T-cell (primary cell): ENCODE measurements at regions not wholly inside any gene's neighbourhood (a gene's known extent, or its start where the extent isn't known, plus 50 kb on each side); places are given as distances from the start of the nearest gene placed in this dataset.

ENCODE experiments used
- ATAC-seq, 4 experiments: fragments of 200-7000 bp in 3 of 4; fragments of 150-1000 bp in 1 of 4; cut with Tn5 transposase; replicated peaks in 1 of 4; 1 replicate in 3 of 4; 2 replicates in 1 of 4; pipeline ENCODE4 v1.10.0; 2021; ENCODE audit warnings: moderate library complexity in 3 of 4, mild to moderate bottlenecking in 2 of 4, moderate number of reproducible peaks in 1 of 4
- CTCF ChIA-PET, 2 donors: fragments of 300-600 bp; sonication (Branson Sonifier 250); formaldehyde crosslinking; loops; one replicate each; lab custom pipeline; 2022; ENCODE audit warnings: antibody characterized with exemption in 2 of 2; lab: Charles Lee
- POLR2A ChIA-PET, 2 donors: fragments of 300-600 bp; sonication (Branson Sonifier 250); formaldehyde crosslinking; loops; one replicate each; lab custom pipeline; 2022; ENCODE audit warnings: antibody characterized with exemption in 2 of 2; lab: Charles Lee
- DNase-seq, 35 experiments: peaks; one replicate each; pipeline versions ENCODE4 v3.0.0 to v3.0.0-alpha.2; 2013 to 2023
- H3K27ac ChIP-seq: one replicate; pipeline ENCODE4 v1.5.1; 2013; ENCODE audit warnings: low read length
- H3K27me3 ChIP-seq, 2 experiments: replicated peaks in 1 of 2; 1 replicate in 1 of 2; 2 replicates in 1 of 2; pipeline versions ENCODE4 v1.6.1 to v1.7.0; 2013; ENCODE audit warnings: low read length in 1 of 2, mixed read lengths in 1 of 2; ENCODE audit not compliant: control insufficient read depth in 2 of 2, insufficient read depth in 2 of 2; ENCODE audit errors: extremely low read depth in 1 of 2
- H3K36me3 ChIP-seq, 2 donors: 1 replicate in 1 of 2; 2 replicates in 1 of 2; pipeline versions ENCODE4 v1.6.1 to v1.7.0; 2013; ENCODE audit warnings: low read length in 1 of 2; ENCODE audit not compliant: control insufficient read depth in 2 of 2, insufficient read depth in 1 of 2; ENCODE audit errors: extremely low read depth in 1 of 2
- H3K4me1 ChIP-seq, 2 experiments: 1 replicate in 1 of 2; 2 replicates in 1 of 2; pipeline versions ENCODE4 v1.6.1 to v1.7.0; 2013; ENCODE audit warnings: low read length in 2 of 2, mixed read lengths in 1 of 2; ENCODE audit not compliant: insufficient read depth in 2 of 2, control insufficient read depth in 1 of 2; ENCODE audit errors: extremely low read depth in 1 of 2
- H3K4me3 ChIP-seq, 2 donors: 1 replicate in 1 of 2; 2 replicates in 1 of 2; pipeline versions ENCODE4 v1.5.1 to v1.7.0; 2013; ENCODE audit warnings: mild to moderate bottlenecking in 2 of 2, low read length in 1 of 2, moderate library complexity in 1 of 2; ENCODE audit not compliant: control insufficient read depth in 1 of 2; ENCODE audit errors: extremely low read depth in 1 of 2
- H3K9me3 ChIP-seq: 2 replicates; pipeline ENCODE4 v1.7.0; 2013
- H3K27ac Mint-ChIP-seq, 2 donors: one replicate each; pipeline ENCODE4 v1.8.0; 2020 to 2021; ENCODE audit warnings: mild to moderate bottlenecking in 2 of 2, mixed read lengths in 2 of 2
- H3K27me3 Mint-ChIP-seq, 2 donors: one replicate each; pipeline ENCODE4 v1.8.0; 2021 to 2022; ENCODE audit warnings: mixed read lengths in 2 of 2
- H3K36me3 Mint-ChIP-seq: one replicate; pipeline ENCODE4 v1.8.0; 2021; ENCODE audit warnings: mixed read lengths
- H3K4me1 Mint-ChIP-seq, 3 donors: one replicate each; pipeline ENCODE4 v1.8.0; 2020 to 2022; ENCODE audit warnings: mixed read lengths in 3 of 3, mild to moderate bottlenecking in 1 of 3
- H3K4me3 Mint-ChIP-seq, 3 donors: one replicate each; pipeline ENCODE4 v1.8.0; 2020 to 2022; ENCODE audit warnings: mild to moderate bottlenecking in 3 of 3, mixed read lengths in 3 of 3, moderate library complexity in 3 of 3
- H3K9me3 Mint-ChIP-seq, 3 donors: one replicate each; pipeline ENCODE4 v1.8.0; 2020 to 2022; ENCODE audit warnings: mixed read lengths in 3 of 3
- WGBS: methylation state at CpG from one replicate; pipeline ENCODE4 v1.1.5; 2013; ENCODE audit warnings: missing lambda C conversion rate; ENCODE audit not compliant: insufficient coverage; 5-methylcytosine and 5-hydroxymethylcytosine counted together

- Histone ChIP-seq H3K36me3 (no peaks in the 10 kb centered on the region), H3K4me3 (no peak overlapping the region), H3K27me3 (no peaks in the 10 kb centered on the region), H3K9me3 (no peaks in the 10 kb centered on the region), H3K27ac (no peak overlapping the region), H3K4me1 (no peaks in the 10 kb centered on the region)
- no CpG with 5 or more reads among the region's 3 CpGs for WGBS
- no peak for ATAC-seq
- H3K4me3 Mint-ChIP-seq, result no peak overlapping the region
- no peaks in the 10 kb centered on the region for H3K36me3 Mint-ChIP-seq
- peaks cover 0 to 5% (median 2%) of the 10 kb centered on the region in 3 donors for H3K9me3 Mint-ChIP-seq
- H3K4me1 Mint-ChIP-seq, result no peaks in the 10 kb centered on the region
- POLR2A ChIA-PET, result no interaction called here
- H3K27ac Mint-ChIP-seq, result no peak overlapping the region
- DNase-seq, result no peak
- CTCF ChIA-PET, result interaction anchor here in 1 of 2 donors (0.7 kb wide), 1 partner anchor 94 kb away, joined by 8 read pairs; no protein-coding TSS in a partner anchor
- no peaks in the 10 kb centered on the region for H3K27me3 Mint-ChIP-seq
These were observed 449.5 kb upstream of the PSMD7 start for GRCh38 chr16:73847090-73847489.

GRCh38 chr16:73846356-73846755, 450.3 kb upstream of the PSMD7 start:
- H3K4me3 ChIP-seq, result no peak overlapping the region
- H3K27ac ChIP-seq, result no peak overlapping the region
- no CpG with 5 or more reads among the region's 7 CpGs for WGBS
- peaks cover 0 to 5% (median 2%) of the 10 kb centered on the region in 3 donors for H3K9me3 Mint-ChIP-seq
- CTCF ChIA-PET, result no interaction called here
- ATAC-seq, result no peak
- no peaks in the 10 kb centered on the region for H3K4me1 ChIP-seq
- no peak overlapping the region for H3K27ac Mint-ChIP-seq
- no peaks in the 10 kb centered on the region for H3K9me3 ChIP-seq
- POLR2A ChIA-PET, result no interaction called here
- H3K36me3 ChIP-seq, result no peaks in the 10 kb centered on the region
- H3K4me1 Mint-ChIP-seq, result no peaks in the 10 kb centered on the region
- no peak for DNase-seq
- H3K36me3 Mint-ChIP-seq, result no peaks in the 10 kb centered on the region
- H3K4me3 Mint-ChIP-seq, result no peak overlapping the region
- H3K27me3 Mint-ChIP-seq, result no peaks in the 10 kb centered on the region
- H3K27me3 ChIP-seq, result no peaks in the 10 kb centered on the region

GRCh38 chr16:73846007-73846330, 450.6 kb upstream of the PSMD7 start:
- POLR2A ChIA-PET, result no interaction called here
- Mint-ChIP-seq H3K4me3 (no peak overlapping the region), H3K36me3 (no peaks in the 10 kb centered on the region), H3K27me3 (no peaks in the 10 kb centered on the region), H3K9me3 (peaks cover 0 to 5% (median 1%) of the 10 kb centered on the region in 3 donors), H3K4me1 (no peaks in the 10 kb centered on the region), H3K27ac (no peak overlapping the region)
- Histone ChIP-seq H3K27me3 (no peaks in the 10 kb centered on the region), H3K9me3 (no peaks in the 10 kb centered on the region), H3K27ac (no peak overlapping the region), H3K4me1 (no peaks in the 10 kb centered on the region), H3K36me3 (no peaks in the 10 kb centered on the region), H3K4me3 (no peak overlapping the region)
- DNase-seq (no peak), ATAC-seq (no peak)
- CTCF ChIA-PET, result no interaction called here
- WGBS, result no CpG with 5 or more reads among the region's 3 CpGs

DNA sequence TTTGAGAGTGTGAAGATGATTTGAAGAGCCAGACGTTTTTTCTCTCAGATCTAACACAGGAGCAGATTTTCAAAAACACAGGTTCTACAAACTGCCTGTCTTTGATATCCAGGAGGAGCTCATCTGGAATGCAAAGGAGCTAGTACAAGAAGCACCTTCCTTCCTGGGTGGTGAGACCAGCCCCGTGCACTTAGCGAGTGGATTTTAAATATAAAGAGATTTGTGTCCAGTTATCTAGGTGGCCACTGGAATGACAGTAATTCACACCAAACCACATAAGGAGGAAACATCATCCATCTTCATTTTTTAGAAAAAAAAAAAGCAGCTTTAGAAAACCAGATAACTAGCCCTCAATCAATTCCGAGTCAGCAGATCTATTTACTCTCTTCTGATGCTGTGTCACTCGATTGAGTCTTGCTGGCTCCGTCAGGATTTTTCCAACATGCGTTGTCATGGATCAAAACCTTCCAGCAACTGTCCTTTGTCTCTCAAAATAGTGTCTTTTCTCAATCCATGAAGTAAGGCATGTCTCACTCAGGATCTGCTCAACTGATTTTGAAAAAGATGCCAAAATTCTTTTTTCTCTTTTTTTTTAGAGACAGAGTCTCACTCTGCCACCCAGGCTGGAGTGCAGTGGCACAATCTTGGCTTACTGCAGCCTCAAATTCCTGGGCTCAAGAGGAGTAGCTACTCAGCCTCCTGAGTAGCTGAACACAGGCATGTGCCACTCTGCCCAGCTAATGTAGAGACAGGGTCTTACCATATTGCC, 451.2 kb upstream of the PSMD7 start:
- DNase-seq, result no peak
- Mint-ChIP-seq H3K27me3 (no peaks in the 10 kb centered on the region), H3K36me3 (no peaks in the 10 kb centered on the region), H3K27ac (no peak overlapping the region), H3K4me1 (no peaks in the 10 kb centered on the region), H3K4me3 (no peak overlapping the region), H3K9me3 (peaks cover 0 to 5% (median 0%) of the 10 kb centered on the region in 3 donors)
- Histone ChIP-seq H3K27ac (no peak overlapping the region), H3K9me3 (no peaks in the 10 kb centered on the region), H3K4me3 (no peak overlapping the region), H3K36me3 (no peaks in the 10 kb centered on the region), H3K27me3 (no peaks in the 10 kb centered on the region), H3K4me1 (no peaks in the 10 kb centered on the region)
- POLR2A ChIA-PET, result no interaction called here
- 78% methylated on average over 4 of the region's 7 CpGs for WGBS
- CTCF ChIA-PET, result no interaction called here
- no peak for ATAC-seq

DNA sequence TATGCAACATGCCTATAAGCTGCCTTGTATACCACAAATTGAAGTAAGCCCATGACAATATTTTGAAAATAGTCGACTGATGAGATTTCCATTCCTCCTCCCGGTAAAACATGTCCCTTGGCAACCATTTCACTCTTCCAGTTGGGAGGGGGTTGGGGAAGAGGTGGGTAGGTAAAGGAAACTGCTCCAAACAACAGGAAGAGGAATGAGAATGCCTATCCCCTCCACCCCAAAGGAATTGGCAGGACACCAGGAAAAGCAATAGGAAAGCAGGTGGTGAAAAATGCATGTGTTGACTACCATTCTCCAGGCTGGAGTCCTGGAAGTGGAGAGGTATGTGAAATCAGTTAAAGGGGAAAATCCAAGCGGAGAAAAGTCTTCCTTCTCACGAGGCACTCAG, 455.9 kb upstream of the PSMD7 start:
- H3K4me1 Mint-ChIP-seq, result no peaks in the 10 kb centered on the region
- ATAC-seq, result no peak
- H3K36me3 Mint-ChIP-seq, result no peaks in the 10 kb centered on the region
- H3K9me3 ChIP-seq, result no peaks in the 10 kb centered on the region
- WGBS, result no CpG with 5 or more reads among the region's 4 CpGs
- no peaks in the 10 kb centered on the region for H3K27me3 ChIP-seq
- H3K4me3 ChIP-seq, result no peak overlapping the region
- peaks cover 5 to 10% (median 9%) of the 10 kb centered on the region in 3 donors for H3K9me3 Mint-ChIP-seq
- POLR2A ChIA-PET, result no interaction called here
- H3K4me3 Mint-ChIP-seq, result no peak overlapping the region
- no peaks in the 10 kb centered on the region for H3K4me1 ChIP-seq
- H3K27ac Mint-ChIP-seq, result no peak overlapping the region
- no peaks in the 10 kb centered on the region for H3K27me3 Mint-ChIP-seq
- DNase-seq, result no peak
- H3K36me3 ChIP-seq, result no peaks in the 10 kb centered on the region
- CTCF ChIA-PET, result no interaction called here
- H3K27ac ChIP-seq, result no peak overlapping the region

DNA sequence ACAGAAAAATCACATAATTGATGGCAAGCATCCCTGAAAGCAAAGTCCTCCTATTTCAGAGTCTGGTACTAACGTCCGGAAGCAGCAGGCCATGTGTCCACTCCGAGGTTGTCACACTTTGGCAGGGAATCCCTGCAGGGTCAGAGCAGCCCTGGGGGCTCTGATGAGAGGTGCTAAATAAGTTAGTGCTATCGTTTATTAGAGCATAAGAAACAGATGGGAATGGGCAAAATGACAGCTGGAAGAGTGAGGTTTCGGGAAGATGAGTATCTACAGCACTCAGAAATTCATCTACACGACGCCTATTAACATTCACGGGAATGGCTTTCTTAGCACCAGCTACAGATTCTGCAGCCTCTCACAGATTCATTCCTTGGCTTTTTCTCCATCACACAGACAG, 465.4 kb upstream of the PSMD7 start:
- Histone ChIP-seq H3K4me3 (no peak overlapping the region), H3K36me3 (no peaks in the 10 kb centered on the region), H3K4me1 (no peaks in the 10 kb centered on the region), H3K9me3 (no peaks in the 10 kb centered on the region), H3K27me3 (no peaks in the 10 kb centered on the region), H3K27ac (no peak overlapping the region)
- H3K27me3 Mint-ChIP-seq, result peaks cover 0 to 2% of the 10 kb centered on the region in 2 donors
- ATAC-seq (no peak), DNase-seq (no peak)
- H3K36me3 Mint-ChIP-seq, result no peaks in the 10 kb centered on the region
- 78% methylated on average over 5 of the region's 8 CpGs for WGBS
- ChIA-PET CTCF (no interaction called here), POLR2A (no interaction called here)
- H3K4me1 Mint-ChIP-seq, result no peaks in the 10 kb centered on the region
- no peak overlapping the region for H3K27ac Mint-ChIP-seq
- H3K4me3 Mint-ChIP-seq, result no peak overlapping the region
- peaks cover 7 to 11% (median 8%) of the 10 kb centered on the region in 3 donors for H3K9me3 Mint-ChIP-seq
